DOHH2 (cell line): ENCODE measurements at regions not wholly inside any gene's neighbourhood (a gene's known extent, or its start where the extent isn't known, plus 50 kb on each side); places are given as distances from the start of the nearest gene placed in this dataset.

Experiments
- H3F3A ChIP-seq: fragments of 200-600 bp; sonication (generic), shearing (Covaris generic); 2 replicates; pipeline ENCODE4 v1.6.0; 2016; ENCODE audit warnings: antibody characterized with exemption, mild to moderate bottlenecking; ENCODE audit not compliant: control insufficient read depth, insufficient read depth
- H3K27ac ChIP-seq: fragments of 200-600 bp; sonication (generic); 2 replicates; pipeline ENCODE4 v1.5.1; 2014; ENCODE audit warnings: low read depth, mild to moderate bottlenecking, low read length, moderate library complexity
- H3K27me3 ChIP-seq: fragments of 200-600 bp; sonication (generic); 2 replicates; pipeline ENCODE4 v1.6.1; 2014; ENCODE audit warnings: mild to moderate bottlenecking, low read length, mixed read lengths; ENCODE audit not compliant: control insufficient read depth
- H3K36me3 ChIP-seq: fragments of 200-600 bp; sonication (generic); 2 replicates; pipeline ENCODE4 v1.6.1; 2014; ENCODE audit warnings: mild to moderate bottlenecking, low read length, moderate library complexity, mixed read lengths; ENCODE audit not compliant: control insufficient read depth
- H3K4me1 ChIP-seq: fragments of 200-600 bp; sonication (generic); 2 replicates; pipeline ENCODE4 v1.6.1; 2014; ENCODE audit warnings: mild to moderate bottlenecking, low read length, mixed read lengths; ENCODE audit not compliant: control insufficient read depth
- H3K4me2 ChIP-seq: fragments of 200-600 bp; sonication (generic); 2 replicates; pipeline ENCODE4 v1.6.0; 2014; ENCODE audit warnings: mild to moderate bottlenecking, low read length, moderate library complexity
- H3K4me3 ChIP-seq: fragments of 200-600 bp; sonication (generic); 2 replicates; pipeline ENCODE4 v1.5.1; 2014; ENCODE audit warnings: mild to moderate bottlenecking, low read length, mixed read lengths
- H3K79me2 ChIP-seq: fragments of 200-600 bp; sonication (generic); 2 replicates; pipeline ENCODE4 v1.6.1; 2014; ENCODE audit warnings: mild to moderate bottlenecking, low read length, mixed read lengths; ENCODE audit not compliant: control insufficient read depth
- H3K9me2 ChIP-seq: fragments of 200-600 bp; sonication (generic); replicated peaks from 2 replicates; pipeline ENCODE4 v1.6.1; 2014; ENCODE audit warnings: mild to moderate bottlenecking, low read length, mixed read lengths; ENCODE audit not compliant: control insufficient read depth
- H3K9me3 ChIP-seq: fragments of 200-600 bp; sonication (generic); 2 replicates; pipeline ENCODE4 v1.6.1; 2014; ENCODE audit warnings: antibody characterized with exemption, low read length, mixed read lengths; ENCODE audit not compliant: control insufficient read depth, insufficient read depth
- H4K20me1 ChIP-seq: fragments of 200-600 bp; sonication (generic); 2 replicates; pipeline ENCODE4 v1.6.0; 2014; ENCODE audit warnings: low read depth, mild to moderate bottlenecking, antibody characterized with exemption, low read length, moderate library complexity; ENCODE audit not compliant: control insufficient read depth, insufficient read depth
- EZH2phosphoT487 ChIP-seq: fragments of 200-600 bp; sonication (generic); IDR thresholded peaks from 2 replicates; pipeline ENCODE4 v1.6.1; 2017; ENCODE audit warnings: borderline replicate concordance, mild to moderate bottlenecking, antibody characterized with exemption, low read length, moderate library complexity, mixed read lengths
- TF ChIP-seq, protein P1 (sequence below): fragments of 200-600 bp; sonication (generic); IDR thresholded peaks from one replicate; pipeline ENCODE4 v1.5.1; 2014; ENCODE audit warnings: antibody characterized with exemption, mild to moderate bottlenecking, low read depth, low read length; ENCODE audit not compliant: poor library complexity, severe bottlenecking

DNA sequence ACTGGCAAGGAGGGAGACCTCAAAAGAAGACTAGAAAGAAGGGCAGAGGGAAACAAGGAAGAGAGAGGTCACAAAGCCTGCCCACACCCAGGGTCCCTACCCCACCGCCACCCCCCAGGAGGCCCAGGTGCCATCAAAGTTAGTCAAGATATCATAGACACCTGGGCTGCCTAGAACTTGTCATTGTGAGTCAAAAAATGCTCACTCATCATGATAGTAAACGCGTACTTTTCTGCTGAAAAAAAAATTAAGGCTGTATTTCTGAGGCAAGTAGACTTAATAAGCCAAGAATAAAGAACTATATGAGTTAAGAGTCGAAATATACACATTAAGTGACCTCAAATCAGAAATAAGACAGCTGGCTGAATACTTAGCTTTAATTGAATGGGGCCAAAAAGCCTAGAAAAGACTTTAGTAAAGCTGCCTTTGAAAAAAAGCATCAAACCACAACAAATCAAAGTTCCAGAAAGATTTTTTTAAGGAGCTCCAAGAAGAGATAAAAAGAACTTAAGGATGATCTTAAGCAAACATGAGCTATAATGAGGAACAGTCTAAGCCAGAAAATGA, 415.5 kb upstream of the PPP2R3A start:
- no peaks in the 10 kb centered on the region for H3F3A ChIP-seq
- H3K36me3 ChIP-seq, result no peaks in the 10 kb centered on the region
- H3K4me3 ChIP-seq, result no peak overlapping the region
- no peaks in the 10 kb centered on the region for H3K9me3 ChIP-seq
- TF ChIP-seq EZH2phosphoT487, result no peak
- TF ChIP-seq, protein P1, sequence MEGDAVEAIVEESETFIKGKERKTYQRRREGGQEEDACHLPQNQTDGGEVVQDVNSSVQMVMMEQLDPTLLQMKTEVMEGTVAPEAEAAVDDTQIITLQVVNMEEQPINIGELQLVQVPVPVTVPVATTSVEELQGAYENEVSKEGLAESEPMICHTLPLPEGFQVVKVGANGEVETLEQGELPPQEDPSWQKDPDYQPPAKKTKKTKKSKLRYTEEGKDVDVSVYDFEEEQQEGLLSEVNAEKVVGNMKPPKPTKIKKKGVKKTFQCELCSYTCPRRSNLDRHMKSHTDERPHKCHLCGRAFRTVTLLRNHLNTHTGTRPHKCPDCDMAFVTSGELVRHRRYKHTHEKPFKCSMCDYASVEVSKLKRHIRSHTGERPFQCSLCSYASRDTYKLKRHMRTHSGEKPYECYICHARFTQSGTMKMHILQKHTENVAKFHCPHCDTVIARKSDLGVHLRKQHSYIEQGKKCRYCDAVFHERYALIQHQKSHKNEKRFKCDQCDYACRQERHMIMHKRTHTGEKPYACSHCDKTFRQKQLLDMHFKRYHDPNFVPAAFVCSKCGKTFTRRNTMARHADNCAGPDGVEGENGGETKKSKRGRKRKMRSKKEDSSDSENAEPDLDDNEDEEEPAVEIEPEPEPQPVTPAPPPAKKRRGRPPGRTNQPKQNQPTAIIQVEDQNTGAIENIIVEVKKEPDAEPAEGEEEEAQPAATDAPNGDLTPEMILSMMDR, result no peak
- H4K20me1 ChIP-seq, result no peaks in the 10 kb centered on the region
- no peak overlapping the region for H3K4me2 ChIP-seq
- no peaks in the 10 kb centered on the region for H3K9me2 ChIP-seq
- H3K79me2 ChIP-seq, result no peaks in the 10 kb centered on the region
- H3K4me1 ChIP-seq, result no peaks in the 10 kb centered on the region
- no peaks in the 10 kb centered on the region for H3K27me3 ChIP-seq
- no peak overlapping the region for H3K27ac ChIP-seq

DNA sequence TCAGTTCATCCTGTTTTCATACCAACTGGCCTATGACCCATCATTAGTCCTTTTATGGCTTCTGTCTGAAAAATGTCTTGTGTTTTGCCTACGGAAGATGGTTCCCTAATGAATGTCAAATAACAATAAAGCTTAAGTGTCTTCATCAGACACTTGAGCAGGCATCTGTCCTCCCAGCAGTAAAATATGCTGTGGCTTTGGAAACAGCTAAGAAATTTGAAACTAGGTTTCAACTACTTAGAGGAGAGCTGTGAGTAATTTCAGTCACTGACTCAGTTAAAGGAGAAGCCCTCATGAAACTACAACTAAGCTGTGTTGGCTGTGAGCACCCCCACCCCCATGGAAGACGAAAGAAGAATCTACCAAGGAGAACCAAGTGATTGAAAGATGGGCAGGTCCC, 409.4 kb upstream of the PPP2R3A start:
- Histone ChIP-seq H3F3A (no peaks in the 10 kb centered on the region), H3K9me3 (no peaks in the 10 kb centered on the region), H3K4me3 (no peak overlapping the region), H4K20me1 (no peaks in the 10 kb centered on the region), H3K27me3 (no peaks in the 10 kb centered on the region), H3K27ac (no peak overlapping the region), H3K4me2 (no peak overlapping the region), H3K79me2 (no peaks in the 10 kb centered on the region), H3K9me2 (no peaks in the 10 kb centered on the region), H3K4me1 (no peaks in the 10 kb centered on the region), H3K36me3 (no peaks in the 10 kb centered on the region)
- TF ChIP-seq, protein P1, result no peak
- TF ChIP-seq EZH2phosphoT487, result no peak

DNA sequence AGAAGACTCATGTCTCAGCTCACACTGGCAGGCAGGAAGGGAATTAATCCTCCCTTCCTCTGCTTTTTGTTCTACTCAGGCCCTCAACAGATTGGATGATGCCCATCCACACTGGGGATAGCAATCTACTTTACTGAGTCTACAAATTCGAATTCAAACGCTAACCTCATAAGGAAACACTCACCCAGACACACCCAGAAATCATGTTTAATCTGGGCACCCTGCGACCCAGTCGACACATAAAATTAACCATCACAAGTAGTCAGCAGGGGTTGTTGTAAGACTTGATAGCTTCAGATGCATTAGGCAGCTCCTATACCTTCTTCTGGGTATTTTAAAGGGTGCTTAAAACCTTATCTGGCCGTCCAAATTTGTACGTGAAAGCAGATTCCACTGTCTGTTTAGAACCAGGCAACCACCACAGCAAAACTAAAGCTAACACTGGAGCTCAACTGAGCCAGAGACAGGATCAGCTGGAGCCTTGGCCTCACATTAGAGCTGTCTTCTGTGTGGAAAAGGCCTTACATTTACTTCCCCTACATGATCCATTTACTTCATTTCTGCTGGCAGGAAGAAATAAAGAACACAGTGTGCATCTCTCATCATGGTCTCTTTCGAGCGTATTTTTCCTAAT, 407.3 kb upstream of the PPP2R3A start:
- H3K36me3 ChIP-seq, result no peaks in the 10 kb centered on the region
- H3K4me1 ChIP-seq, result no peaks in the 10 kb centered on the region

More for the DNA sequence above, 407.3 kb upstream of the PPP2R3A start:
- Histone ChIP-seq H3K9me3 (no peaks in the 10 kb centered on the region), H3K79me2 (no peaks in the 10 kb centered on the region), H3K27ac (no peak overlapping the region), H3K9me2 (no peaks in the 10 kb centered on the region), H3K4me2 (no peak overlapping the region), H4K20me1 (no peaks in the 10 kb centered on the region), H3K27me3 (no peaks in the 10 kb centered on the region), H3F3A (no peaks in the 10 kb centered on the region), H3K4me3 (no peak overlapping the region)
- TF ChIP-seq, protein P1, result no peak
- TF ChIP-seq EZH2phosphoT487, result no peak
